ENCODE measurements at regions not wholly inside any gene's neighbourhood (a gene's known extent, or its start where the extent isn't known, plus 50 kb on each side); places are given as distances from the start of the nearest gene placed in this dataset.
"Not testable (repeated sequence)": the region's sequence is repeated elsewhere in the genome, so short reads cannot be mapped to it uniquely, and the experiment has no call there.

- CTCF ChIA-PET (ENCODE audit: low intra/inter-chr PET ratio): not testable (repeated sequence)
These were observed 67.4 kb upstream of the GPR39 start for GRCh38 chr2:132349092-132349687.

More at GRCh38 chr2:132349092-132349687, 67.4 kb upstream of the GPR39 start:
- 2% methylated on average over 7 of the region's 8 CpGs for WGBS (ENCODE audit: insufficient coverage, low coverage, missing lambda C conversion rate)
- H4K20me1 ChIP-seq (replicated peaks; ENCODE audit: control insufficient read depth, insufficient read depth, low read length); H3K9me3 ChIP-seq (replicated peaks; ENCODE audit: control insufficient read depth, insufficient read depth, low read depth, low read length); H3K4me3 ChIP-seq; intact Hi-C loops (cut with micrococcal nuclease); H3K27ac ChIP-seq (ENCODE audit: extremely low read depth, low read depth, low read length); BruUV-seq (replicated peaks); H3K79me2 ChIP-seq (ENCODE audit: control insufficient read depth, insufficient read depth, low read length); H2AFZ ChIP-seq (ENCODE audit: low read depth, low read length); H3K4me2 ChIP-seq (ENCODE audit: insufficient read depth, low read length); H3K9ac ChIP-seq (ENCODE audit: insufficient read depth in 1 of 2, low read depth in 2 of 2, low read length in 2 of 2); H3K9me1 ChIP-seq (ENCODE audit: control insufficient read depth, insufficient read depth, low read length); H3K27me3 ChIP-seq (ENCODE audit: control insufficient read depth in 2 of 2, insufficient read depth in 2 of 2, low read length in 2 of 2); H3K36me3 ChIP-seq (ENCODE audit: control insufficient read depth, insufficient read depth, low read length); POLR2A ChIA-PET; H3K4me1 ChIP-seq (replicated peaks in 1 of 2; ENCODE audit: control insufficient read depth in 2 of 2, insufficient read depth in 2 of 2, low read length in 2 of 2); in situ Hi-C loops (cut with MboI); TF ChIP-seq REST (CRISPR knock-in tag; IDR thresholded peaks at IDR 0.05; ENCODE audit: low read depth): not testable (repeated sequence)
- DNase-seq (ENCODE audit: extremely low read depth in 1 of 4, low spot score in 3 of 4): peak in 1 of 4 experiments; percentile 50
- FAIRE-seq: peak; percentile 67
- peak; percentile 45; the same call in 2 of the 3 replicates for ATAC-seq
- TF ChIP-seq SMC3 (conservative IDR thresholded peaks at IDR 0.05; ENCODE audit: insufficient read depth, low read depth, low read length) (0 out of 2 replicates have a peak, but pooled peaks have one; percentile 17), REST (IDR thresholded peaks at IDR 0.05; ENCODE audit: borderline replicate concordance) (peak; percentile 10; the same call in 1 of the 2 replicates), CTCF (IDR thresholded peaks at IDR 0.05 in 2 of 3, conservative IDR thresholded peaks at IDR 0.05 in 1 of 3; ENCODE audit: insufficient read depth in 2 of 3, low read depth in 1 of 3, low read length in 3 of 3) (peak; percentile 32 to 49 (median 42); a peak in 4 of 6 replicates), RAD21 (CRISPR knock-in tag; conservative IDR thresholded peaks at IDR 0.05 in 1 of 2, IDR thresholded peaks at IDR 0.05 in 1 of 2) (peak in 1 of 2 experiments; percentile 50; a peak in 2 of 4 replicates)
